HG03460 (cell line): ENCODE measurements at regions not wholly inside any gene's neighbourhood (a gene's known extent, or its start where the extent isn't known, plus 50 kb on each side); places are given as distances from the start of the nearest gene placed in this dataset.
A peak's percentile ranks its signal among the peaks of the same experiment; 100 is the strongest.

ENCODE experiments used
- ATAC-seq: cut with Tn5 transposase; IDR thresholded peaks from one replicate; pipeline ENCODE4 v1.9.1; 2021; ENCODE audit not compliant: unreplicated experiment

- ATAC-seq: no peak
Measured at GRCh38 chr4:180398564-180398963, 1844.6 kb upstream of the TENM3 start.

GRCh38 chr4:180407275-180407885 is 1835.8 kb upstream of the TENM3 start:
- no peak for ATAC-seq

- ATAC-seq: no peak
Measured at GRCh38 chr4:180418819-180419531, 1824.2 kb upstream of the TENM3 start.

GRCh38 chr4:180422989-180423711 is 1820.1 kb upstream of the TENM3 start:
- ATAC-seq: peak; percentile 48

- peak; percentile 23 for ATAC-seq
Measured at GRCh38 chr4:180423712-180424057, 1819.5 kb upstream of the TENM3 start.

- ATAC-seq: no peak
Measured at GRCh38 chr4:180426938-180427337, 1816.3 kb upstream of the TENM3 start.

- no peak for ATAC-seq
Measured at GRCh38 chr4:180430283-180430682, 1812.9 kb upstream of the TENM3 start.

- ATAC-seq: peak; percentile 95
Measured at GRCh38 chr4:180434131-180434895, 1808.9 kb upstream of the TENM3 start.

- no peak for ATAC-seq
Measured at GRCh38 chr4:180436361-180436760, 1806.8 kb upstream of the TENM3 start.

GRCh38 chr4:180437601-180438000 is 1805.6 kb upstream of the TENM3 start:
- no peak for ATAC-seq

- ATAC-seq: no peak
Measured at GRCh38 chr4:180448306-180448705, 1794.9 kb upstream of the TENM3 start.

- peak; percentile 65 for ATAC-seq
Measured at GRCh38 chr4:180449395-180449956, 1793.7 kb upstream of the TENM3 start.

GRCh38 chr4:180455226-180455625 is 1788.0 kb upstream of the TENM3 start:
- no peak for ATAC-seq

GRCh38 chr4:180456928-180457327 is 1786.3 kb upstream of the TENM3 start:
- ATAC-seq: no peak

GRCh38 chr4:180462116-180462515 is 1781.1 kb upstream of the TENM3 start:
- ATAC-seq: no peak

GRCh38 chr4:180465364-180465763 is 1777.8 kb upstream of the TENM3 start:
- no peak for ATAC-seq

GRCh38 chr4:180483036-180483435 is 1760.2 kb upstream of the TENM3 start:
- ATAC-seq: no peak

- ATAC-seq: no peak
Measured at GRCh38 chr4:180485407-180485806, 1757.8 kb upstream of the TENM3 start.

GRCh38 chr4:180486342-180486741 is 1756.9 kb upstream of the TENM3 start:
- no peak for ATAC-seq

- ATAC-seq: no peak
Measured at GRCh38 chr4:180489787-180490186, 1753.4 kb upstream of the TENM3 start.

GRCh38 chr4:180491210-180491609 is 1752.0 kb upstream of the TENM3 start:
- ATAC-seq: no peak
